Stimulated activated CD4-positive, alpha-beta T cell treated with anti-CD3 and anti-CD28 coated beads, TNF-alpha, amount 100 ng/mL, for 1 hour (primary cell): ENCODE measurements at regions not wholly inside any gene's neighbourhood (a gene's known extent, or its start where the extent isn't known, plus 50 kb on each side); places are given as distances from the start of the nearest gene placed in this dataset.
"Not testable (repeated sequence)": the region's sequence is repeated elsewhere in the genome, so short reads cannot be mapped to it uniquely, and the experiment has no call there.

Source experiments
- DNase-seq, 3 donors: peaks; one replicate each; pipeline ENCODE4 v3.0.0-alpha.2; 2020; ENCODE audit warnings: low read depth in 3 of 3, low spot score in 1 of 3

DNA sequence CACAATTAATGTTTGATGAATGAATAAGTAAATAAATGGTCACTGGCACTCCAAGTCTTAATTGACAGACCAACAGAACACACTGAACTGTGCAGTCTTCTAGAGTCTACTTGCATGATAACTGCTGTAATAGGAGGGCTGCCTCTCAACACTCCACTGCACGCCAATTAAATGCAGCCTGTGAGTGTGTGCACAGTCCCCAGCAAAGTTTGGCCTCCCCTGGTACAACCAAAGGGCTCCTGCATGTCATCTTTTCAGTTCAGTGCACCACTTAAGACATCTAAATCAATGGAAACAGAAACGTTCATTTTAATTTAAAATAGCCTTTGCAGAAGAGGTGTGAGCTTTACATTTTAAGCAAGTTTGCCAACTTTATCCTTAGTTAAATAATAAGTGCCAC is 121.7 kb upstream of the USP15 start:
- DNase-seq, result no peak

DNA sequence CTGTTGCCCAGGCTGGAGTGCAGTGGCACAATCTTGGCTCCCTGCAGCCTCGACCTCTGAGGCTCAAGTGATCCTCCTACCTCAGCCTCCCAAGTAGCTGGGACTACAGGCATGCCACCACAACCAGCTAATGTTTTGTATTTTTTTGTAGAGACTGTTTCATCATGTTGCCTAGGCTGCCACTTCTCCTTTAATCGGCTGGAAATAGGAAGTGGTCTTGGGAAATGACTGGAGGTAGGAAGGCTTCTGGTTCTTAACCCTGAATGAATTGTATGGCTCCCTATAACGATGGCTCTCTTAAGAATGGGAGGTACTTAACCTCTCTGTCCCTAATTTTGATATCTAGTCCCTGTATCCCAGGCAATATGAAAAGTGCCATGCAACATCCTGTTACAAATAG is 113.9 kb upstream of the USP15 start:
- no peak for DNase-seq

DNA sequence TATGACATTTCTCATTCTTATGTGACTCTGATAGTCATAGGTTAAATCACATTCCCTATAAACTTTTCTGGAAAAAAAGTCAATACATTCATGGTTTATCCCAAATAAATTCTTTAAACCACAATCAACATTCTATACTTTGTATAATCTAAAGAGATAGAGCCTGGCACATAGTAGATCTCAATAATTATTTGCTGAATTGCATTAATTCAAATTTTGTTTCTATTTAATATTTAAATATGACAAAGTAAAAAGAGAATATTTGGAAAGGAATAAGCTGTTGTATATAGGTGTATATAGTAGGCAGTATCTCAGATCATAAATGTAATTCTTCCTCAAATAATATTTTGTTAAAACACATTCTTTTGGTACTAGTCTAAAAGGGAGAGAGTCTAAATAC is 102.2 kb upstream of the USP15 start:
- DNase-seq, result no peak

DNA sequence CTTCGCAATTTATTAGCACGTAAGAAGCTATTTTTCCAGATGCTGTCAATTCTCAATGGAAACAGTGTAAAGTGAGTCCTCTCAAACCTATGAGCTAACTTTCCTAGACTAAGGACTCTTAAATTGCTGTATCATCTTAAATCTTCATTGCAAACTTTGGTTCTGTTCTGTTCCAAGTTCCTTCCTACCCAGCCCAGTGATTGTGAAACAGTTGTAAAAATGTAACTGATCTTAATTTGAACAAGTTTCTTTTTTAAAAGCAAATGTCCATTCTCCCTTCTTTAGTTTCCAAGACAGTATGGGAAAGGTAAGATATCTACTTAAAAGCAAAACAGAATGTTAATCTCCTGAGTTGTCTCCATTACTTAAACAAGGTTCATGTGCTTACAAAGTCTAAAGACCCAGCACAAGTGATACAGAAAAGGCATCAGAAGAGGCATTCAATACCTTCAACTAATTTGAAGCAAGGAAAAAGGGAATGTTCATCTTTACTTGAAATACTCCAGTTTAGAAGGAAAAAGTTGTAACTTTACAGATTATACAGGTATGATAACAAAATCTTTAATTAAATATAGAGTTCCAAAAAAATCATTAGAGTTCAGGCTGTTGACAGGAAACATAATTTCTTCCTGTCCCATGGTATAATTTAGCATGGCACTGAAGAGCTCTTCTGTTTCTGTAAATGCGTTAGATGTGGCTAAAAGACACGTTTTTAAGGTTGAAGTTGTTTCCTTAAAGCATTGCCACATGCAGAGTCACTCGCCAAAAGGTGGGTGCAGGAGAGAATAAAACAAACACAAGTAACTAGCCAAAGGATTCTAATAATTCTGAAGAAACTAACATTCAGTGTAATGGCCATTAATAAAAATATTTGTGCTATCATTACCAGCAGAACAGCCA is 101.5 kb upstream of the USP15 start:
- DNase-seq, result no peak

DNA sequence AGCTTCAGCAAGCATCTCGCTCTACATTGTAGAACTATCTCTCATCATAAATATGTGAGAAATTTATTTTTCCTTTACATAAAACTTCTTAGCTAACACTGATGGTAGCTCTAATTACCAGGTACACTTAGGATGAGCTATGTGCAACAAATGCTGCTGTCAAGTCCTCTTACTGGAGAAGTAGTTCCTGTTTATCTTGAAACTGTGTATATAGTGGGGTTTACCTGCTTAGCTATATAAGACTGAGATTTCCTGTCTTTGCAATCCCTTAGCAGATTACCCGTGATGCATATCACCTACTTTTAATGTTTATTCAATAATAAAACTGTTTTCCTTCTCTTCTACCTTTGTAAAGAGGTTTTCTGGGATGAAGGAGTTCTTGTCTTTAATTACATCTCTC is 98.0 kb upstream of the USP15 start:
- no peak for DNase-seq

DNA sequence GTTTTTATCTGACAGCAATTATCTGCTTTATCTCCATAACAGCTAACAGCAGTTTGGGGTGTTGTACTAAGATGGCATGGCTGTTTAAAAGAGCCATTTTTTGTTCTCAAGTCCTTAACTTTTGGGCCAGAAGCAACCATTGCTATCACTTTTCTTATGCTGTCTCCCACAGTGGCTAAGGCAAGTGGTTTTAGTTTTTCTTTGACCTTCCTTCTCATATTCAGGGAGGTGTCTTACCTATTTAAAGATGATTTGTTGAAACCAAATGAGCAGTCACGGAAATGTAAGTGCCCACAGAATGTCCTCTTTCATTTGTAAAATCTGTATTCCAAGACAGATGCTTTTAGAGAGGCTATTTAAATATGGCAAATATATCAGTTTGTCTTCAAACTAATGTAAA is 96.8 kb upstream of the USP15 start:
- DNase-seq, result no peak

DNA sequence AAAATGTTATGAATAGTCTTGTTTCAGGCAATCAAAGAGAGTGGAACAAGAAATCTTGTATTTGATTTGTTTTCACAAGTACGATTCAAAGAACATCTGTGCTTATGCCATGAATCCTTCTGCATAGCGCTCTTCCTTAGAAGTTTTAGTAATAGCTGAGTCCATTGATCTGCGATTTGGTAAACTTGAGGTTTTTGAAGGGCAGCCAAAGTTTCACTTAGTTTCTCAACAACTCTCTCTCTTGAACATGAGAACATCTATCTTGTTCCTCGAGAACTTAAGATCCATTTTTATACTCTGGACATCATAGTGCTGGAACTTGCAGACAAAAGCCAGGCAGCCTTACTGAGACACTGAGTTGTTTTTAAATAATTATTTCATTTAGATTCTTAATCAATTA is 96.2 kb upstream of the USP15 start:
- no peak for DNase-seq

DNA sequence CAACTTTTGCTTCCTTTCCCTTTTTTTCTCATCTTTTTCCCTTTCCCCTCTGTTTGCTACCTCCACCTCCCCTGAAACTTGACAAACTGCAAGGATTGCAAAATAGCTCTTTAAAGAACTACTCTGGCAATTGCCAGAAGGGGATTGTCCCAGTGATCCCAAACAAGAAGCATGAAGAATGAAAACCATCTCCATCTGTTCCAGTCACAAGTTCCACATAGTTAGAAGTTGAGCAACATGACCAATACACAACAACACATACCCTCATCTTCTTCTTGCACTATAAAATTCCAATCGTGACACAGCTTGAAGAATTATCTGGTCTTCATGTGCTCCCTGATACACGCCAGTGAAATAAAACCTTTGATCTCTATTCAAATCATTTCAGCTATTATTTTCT is 93.7 kb upstream of the USP15 start:
- DNase-seq, result no peak

DNA sequence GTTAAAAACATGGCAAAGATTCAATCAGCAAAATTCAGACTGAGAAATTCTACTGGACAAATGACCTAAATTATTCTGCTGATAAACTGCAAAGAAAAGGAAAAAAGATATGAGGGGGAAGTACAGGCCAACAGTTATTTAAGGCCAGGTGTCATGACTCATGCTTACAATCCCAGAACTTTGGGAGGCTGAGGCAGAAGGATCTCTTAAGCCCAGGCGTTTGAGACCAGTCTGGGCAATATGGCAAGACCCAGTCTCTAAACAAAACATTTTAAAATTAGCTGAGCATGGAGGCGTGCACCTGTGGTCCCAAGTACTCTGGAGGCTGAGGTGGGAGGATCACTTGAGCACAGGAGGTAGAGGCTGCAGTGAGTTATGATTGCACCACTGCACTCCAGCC is 91.8 kb upstream of the USP15 start:
- DNase-seq, result no peak

DNA sequence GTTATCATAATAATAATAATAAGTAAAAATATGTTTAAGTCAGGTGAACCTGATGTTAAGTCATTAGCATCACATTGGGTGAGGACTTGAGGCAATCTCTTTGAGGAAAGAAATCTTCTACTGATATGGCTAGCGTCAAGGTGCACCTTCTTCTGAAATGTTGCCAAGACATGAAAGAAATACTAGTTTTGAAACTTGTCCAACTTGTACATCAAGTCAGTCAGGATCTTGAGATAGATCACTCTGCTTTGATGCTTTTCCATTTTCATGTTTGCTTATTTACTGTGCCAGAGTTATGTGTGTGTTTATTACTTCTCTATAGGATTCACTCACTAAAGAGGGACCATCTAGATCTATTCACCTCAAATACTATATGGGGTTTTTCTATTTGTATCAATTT is 90.0 kb upstream of the USP15 start:
- DNase-seq, result no peak

DNA sequence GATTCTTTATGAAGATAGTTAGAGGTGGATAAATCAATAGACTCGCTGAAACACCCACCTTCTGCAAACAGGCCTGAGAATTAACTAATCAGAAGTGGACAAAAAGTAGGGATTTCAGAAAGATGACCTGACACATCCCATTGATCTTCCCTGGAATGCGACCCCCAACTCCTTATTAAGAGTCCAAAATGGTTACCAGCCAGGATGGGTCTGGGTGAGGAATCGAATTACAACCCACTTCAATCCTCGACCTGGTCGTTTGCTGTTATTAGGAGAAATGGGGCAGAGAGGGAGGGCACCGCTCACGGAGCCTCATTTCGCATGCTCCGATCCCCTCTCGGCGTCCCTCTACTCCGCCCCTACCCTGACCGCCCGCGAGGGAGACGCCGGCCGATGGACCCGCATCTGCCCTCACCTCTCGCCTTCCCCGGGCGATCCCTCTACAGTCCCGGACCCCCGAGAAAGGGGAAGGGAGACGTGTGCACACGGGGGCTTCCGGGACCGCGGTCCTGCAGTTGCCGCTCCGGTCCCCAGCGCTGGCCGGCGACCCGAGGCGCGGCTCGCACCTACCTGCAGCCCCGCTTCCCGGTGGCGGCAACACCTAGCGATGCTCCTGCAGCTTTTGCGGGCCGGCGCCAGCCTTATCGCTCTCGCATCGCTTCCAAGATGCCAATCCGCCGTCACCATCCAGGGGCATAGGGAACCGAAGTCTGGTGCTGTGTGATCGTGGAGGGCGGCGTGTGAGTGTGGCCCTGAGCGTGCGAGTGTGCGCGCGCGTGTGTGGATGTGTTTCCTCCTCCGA is 69.3 kb upstream of the USP15 start:
- no peak for DNase-seq

DNA sequence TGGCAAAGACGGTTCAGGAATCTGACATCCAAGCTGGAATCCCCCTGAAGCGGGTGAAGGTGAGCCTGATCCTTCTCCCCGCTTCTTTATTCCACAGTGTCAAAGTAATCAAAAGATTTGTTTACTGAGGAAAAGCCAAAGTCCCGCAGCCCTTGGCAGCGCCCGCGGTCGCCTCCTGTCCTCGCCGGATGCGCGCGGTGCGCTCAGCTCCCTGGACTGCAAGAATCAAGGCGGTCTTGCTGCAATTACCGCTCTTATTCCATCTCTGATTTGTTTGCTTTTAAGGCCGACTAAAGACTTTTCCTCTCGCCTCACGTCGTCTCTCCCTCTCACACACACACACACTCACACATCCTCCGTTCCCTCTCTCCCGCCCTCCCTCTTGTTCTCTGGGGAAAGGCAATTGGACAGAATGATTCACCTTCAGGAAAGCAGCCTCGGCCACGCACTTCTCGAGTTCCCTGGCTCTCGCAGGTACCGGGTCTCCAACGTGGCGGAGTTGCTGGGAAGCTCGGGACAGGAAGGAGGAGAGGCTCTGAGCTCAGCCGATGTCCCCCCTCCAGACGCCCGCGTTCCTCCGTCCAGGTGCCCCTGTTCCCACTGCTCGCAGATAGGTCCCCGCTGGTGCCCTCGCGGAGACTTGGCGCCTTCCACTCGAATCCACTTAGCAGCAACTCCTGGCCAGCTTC is 68.6 kb upstream of the USP15 start:
- peak in 1 of 3 donors; percentile 1 for DNase-seq

DNA sequence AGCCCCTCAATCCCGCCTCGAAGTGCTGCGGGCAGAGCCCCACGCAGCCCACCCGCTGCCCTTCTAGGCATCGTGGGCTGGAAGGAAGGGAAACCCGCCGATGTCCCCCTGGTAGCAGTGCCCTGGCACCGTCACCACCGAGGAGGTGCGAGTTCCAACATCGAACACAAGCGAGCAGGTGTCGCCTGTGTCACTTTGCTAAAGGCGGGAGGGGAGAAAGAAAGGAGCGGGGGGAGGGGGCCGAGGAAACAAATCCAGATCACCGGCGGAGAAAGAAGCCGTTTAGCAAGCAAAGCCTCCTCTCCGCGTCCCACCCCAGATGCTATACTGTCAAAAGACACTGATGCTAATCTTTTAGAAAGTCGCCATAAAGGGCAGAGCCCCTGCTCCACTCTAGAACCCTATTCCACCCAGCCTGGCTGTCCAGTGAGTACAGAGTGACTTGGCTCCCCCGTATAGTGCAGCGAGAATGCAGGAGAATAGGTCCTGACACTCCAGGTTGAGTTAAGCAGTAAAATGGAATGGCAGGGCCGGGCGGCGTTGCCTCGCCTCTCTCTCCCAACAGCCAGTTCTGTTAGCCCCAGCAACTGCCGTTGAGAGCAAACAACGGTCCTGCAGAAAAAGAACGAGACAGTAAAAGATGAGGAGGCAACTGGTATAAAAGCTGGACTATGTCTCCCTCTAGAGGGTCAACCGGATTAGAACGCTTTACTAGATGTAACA is 67.9 kb upstream of the USP15 start:
- DNase-seq, result peak in 1 of 3 donors; percentile 0

DNA sequence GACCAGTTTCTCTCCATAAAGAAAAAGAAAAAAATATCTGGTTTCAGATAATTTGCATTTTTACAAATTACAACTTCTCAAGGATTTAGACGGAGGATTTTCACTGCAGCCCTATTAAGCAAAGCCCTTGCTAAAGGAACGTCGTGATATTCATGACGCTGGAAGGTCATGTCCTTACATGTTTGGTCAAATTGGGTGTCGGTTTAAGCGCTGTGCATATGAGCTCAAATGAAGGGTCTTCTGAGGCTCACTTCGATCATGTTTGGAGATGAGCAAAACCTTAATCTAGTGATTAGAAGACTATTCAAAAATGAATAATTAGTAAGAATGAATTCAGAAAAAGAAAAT is 67.3 kb upstream of the USP15 start:
- no peak for DNase-seq

DNA sequence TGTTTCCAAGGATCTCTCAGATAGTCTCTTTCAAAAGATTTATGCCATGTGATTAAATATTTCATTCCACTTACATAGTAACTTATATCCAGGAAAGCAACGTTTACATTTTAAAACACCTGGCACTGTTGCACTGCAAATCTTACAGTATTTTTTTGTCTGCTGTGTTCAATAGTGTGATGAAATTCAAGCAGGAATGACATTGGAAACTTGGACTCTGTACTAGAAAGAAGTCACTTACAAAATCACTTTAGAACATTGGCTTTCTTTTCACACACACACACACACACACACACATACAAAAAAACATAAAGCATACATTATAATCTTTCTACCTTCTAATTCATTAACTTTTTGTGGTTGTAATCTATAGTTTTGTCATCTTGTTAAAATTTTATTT is 66.2 kb upstream of the USP15 start:
- DNase-seq, result no peak

DNA sequence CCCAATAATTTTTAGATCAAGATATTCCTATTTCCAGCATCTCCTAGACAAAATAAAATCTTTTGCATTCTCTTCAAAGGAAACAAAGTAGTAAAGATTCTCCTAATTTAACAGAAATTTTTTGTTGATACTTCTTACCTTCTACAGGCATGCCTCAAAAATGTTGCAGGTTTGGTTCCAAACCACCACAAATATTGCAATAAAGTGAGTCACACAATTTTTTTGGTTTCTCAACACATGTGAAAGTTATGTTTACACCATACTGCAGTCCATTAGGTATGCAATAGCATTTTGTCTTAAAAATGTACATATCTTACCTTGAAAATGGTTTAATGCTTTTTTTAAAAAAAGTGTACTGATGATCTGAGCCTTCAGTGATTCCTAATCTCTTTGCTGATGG is 65.6 kb upstream of the USP15 start:
- DNase-seq, result no peak

DNA sequence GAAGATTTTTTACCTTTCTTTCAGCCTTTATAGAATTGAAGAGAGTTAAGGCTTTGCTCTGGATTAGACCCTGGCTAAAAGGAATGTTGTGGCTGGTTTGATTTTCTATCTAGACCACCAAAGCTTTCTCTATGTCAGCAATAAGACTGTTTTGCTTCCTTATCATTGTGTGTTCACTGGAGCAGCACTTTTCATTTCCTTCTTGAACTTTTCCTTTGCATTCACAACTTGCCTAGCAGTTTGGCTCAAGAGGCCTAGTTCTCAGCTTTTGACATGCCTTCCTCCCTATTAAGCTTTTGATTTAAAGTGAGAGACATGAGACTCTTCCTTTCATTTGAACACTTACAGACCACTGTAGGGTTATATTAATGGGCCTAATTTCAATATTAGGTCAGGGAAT is 64.1 kb upstream of the USP15 start:
- DNase-seq, result no peak

DNA sequence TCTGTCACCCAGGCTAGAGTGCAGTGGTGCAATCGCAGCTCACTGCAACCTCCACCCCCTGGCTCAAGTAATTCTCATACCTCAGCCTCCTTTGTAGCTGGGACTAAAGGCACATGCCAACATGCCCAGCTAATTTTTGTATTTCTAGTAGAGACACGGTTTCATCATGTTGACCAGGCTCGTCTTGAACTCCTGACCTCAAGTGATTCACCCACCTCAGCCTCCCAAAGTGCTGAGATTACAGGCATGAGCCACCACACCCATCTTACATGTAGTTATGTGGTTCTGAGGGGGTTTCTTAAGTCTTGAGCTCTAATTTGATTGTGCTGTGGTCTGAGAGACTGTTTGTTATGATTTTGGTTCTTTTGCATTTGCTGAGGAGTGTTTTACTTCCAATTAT is 57.3 kb upstream of the USP15 start:
- not testable (repeated sequence) for DNase-seq

DNA sequence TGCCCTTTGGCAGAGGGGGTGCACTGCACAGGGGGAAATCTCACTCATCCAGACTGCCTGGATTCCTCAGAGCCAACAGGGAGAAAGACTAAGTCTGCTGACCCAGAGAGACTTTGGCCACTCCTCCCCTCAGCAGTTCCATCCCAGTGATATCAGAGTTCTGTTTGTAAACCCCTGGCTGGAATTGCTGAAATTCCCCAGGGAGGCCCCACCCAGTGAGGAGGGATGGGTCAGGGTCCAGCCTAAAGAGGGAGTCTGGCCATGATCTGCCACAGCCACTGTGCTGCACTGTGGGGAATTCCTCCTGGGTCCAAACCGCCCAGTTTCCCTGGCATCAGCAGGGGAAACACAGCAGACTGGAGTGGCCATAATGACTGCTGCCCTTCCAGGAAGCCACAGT is 54.9 kb upstream of the USP15 start:
- no peak for DNase-seq

DNA sequence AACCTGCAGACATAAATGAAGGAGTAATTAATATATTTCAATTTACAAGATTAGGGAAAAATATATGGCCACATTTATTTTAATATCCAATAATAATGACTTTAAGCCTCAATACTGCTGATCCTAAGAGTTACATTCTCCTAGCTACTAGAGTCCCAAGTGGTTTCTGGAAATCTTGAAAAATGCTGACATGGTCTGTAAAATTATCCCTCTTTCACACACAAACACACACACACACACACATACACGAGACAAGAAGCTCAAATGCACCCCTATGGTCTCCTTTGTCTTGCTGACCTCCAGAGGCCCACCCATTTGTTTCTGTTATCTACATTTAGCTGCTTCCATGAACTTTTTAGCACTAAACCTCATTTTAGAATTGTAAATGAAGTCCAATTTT is 53.0 kb upstream of the USP15 start:
- no peak for DNase-seq
